ENCODE measurements at regions not wholly inside any gene's neighbourhood (a gene's known extent, or its start where the extent isn't known, plus 50 kb on each side); places are given as distances from the start of the nearest gene placed in this dataset.
"Not testable (repeated sequence)": the region's sequence is repeated elsewhere in the genome, so short reads cannot be mapped to it uniquely, and the experiment has no call there.

DNA sequence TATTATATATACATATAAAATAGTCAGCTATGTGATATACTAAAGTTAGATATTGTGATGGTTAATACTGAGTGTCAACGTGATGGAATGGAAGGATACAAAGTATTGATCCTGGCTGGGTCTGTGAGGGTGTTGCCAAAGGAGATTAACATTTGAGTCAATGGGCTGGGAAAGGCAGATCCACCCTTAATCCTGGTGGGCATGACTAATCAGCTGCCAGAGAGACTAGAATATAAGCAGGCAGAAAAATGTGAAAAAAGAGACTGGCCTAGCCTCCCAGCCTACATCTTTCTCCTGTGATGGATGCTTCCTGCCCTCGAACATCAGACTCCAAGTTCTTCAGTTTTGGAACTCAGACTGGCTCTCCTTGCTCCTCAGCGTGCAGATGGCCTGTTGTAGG is 321.6 kb upstream of the NT5E start:
- not testable (repeated sequence) for DNase-seq (ENCODE audit: low read depth in 2 of 2)

DNA sequence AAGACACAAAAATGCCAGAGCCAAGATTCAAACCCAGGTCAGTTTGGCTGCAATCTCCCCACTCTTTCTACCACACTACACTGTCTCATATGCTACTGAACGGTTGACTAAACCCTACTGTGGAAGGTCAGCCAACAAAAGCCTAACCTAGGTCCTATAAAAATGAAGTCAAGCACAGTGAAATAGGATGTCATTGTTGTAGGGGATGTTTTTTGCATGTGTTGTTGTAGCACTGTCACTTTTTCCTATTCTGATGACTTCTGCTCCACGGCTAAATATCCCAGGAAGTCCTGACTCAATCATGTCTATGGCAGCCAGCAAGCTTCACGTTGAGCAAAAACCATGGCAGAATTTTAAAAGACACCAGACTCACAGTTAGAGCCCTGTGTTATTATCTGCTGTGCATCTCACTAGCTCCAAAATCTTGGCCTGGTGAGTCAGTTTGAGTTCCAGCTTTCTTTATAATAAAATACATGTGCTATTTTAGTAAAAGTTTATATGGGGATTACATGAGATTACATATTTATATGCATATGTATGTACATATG is 322.1 kb upstream of the NT5E start:
- DNase-seq (ENCODE audit: low read depth in 2 of 2), result no peak

DNA sequence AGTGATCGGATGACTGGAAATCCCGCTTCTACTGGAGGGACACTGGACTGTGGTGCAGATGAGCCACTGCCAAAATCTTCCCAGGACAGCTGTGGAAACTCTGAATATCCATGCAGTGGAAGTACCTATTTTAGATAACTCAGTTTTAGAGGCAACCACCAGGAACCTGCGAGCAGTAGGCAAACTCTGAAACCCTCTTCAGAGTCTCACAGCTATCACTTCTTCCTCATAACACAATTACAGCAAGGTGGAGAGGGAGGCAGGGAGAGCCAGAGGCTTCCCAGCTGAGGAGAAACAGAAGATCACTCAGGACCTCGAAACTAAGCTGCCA is 322.8 kb upstream of the NT5E start:
- no peak for DNase-seq (ENCODE audit: low read depth in 2 of 2)

DNA sequence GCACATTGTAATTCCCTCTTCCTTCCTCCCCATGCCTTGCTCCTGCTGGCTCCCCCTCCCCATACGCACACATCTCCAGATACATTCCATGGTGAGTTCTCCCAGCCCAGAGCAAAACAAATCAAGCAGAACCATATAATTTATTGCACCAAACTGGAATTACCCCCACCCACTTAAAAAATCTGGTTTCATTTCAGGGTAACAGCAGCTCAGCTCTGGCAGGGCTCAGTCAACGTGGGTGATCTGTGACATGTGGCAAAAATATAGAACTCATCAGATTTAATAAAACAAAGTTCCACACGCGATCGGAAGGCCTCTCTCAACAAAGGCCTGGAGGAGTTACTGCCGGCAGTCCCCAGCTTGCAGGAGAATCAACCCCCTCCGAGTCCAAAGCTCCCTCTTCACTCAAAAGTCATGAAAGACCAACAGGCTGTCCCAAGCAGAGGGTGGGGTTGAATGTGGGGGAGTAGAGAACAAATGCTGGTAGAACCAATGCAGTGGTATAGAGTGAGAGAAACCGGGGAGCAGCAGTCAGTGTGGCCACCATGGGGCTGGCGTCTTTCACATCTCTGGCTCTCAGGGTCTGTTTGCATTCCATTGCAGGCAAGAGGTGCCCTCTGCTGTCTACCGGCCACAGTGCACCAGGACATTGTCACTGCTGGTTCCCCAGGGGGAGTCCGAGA is 323.3 kb upstream of the NT5E start:
- DNase-seq (ENCODE audit: low read depth in 2 of 2), result no peak

DNA sequence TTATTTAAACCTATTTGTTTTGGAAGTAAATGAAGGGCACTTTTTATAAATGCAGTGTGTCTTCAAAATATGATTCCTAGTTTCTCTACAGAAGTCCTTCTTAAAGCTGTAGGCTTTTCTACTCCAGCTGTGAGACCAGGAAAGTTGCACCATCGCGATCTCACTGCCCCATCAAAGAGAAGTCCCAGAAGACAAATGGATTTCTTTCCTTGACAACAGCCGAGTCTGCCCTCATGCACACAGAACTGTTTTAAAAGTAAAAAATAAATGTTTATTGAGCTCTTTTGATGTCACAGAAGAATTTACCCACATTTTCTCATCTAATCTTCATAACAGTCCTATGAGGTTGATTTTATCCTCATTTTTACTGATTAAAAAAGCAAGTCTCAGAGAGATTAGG is 324.4 kb upstream of the NT5E start:
- DNase-seq (ENCODE audit: low read depth in 2 of 2), result no peak

DNA sequence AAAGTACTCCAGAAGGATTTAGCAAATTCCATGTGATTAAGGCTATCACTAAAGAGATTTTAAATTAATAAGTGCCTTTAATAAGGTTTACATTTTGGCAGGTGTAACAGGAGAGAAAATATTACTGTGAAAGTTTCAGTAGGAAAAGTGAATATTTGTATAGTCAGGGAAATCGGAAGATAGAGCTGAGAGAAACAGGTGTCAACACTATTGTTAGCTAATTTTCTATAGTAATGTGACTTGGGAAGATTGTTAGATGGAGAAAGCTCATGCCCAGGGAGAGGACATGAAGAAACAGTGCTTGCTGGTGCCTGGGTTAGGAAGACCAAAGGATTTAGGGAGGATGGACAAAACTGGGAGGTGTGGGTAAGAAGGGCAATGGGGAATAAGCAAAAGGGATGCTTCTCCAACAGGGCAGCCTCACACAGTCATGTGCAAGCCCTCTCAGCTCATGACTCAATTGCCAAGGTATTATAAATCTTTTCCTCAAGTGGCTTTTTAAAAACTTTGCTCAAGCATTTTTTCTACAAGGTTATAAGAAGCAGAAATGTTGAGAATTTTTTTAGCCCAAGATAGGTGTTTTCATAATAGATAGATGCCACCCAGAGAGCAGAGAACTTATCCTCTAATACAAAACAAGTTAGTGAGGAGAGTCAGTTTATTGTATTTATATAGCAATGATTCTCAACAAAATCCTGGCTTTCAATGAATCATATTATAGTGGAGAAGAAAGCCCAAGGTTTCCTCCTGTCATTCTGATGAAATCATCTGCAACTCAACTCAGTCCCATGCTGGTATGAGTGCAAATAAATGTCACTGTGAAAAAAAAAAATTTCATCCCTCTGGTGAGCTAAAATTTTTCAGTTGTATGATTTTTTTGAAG is 325.2 kb upstream of the NT5E start:
- DNase-seq (ENCODE audit: low read depth in 2 of 2), result no peak

DNA sequence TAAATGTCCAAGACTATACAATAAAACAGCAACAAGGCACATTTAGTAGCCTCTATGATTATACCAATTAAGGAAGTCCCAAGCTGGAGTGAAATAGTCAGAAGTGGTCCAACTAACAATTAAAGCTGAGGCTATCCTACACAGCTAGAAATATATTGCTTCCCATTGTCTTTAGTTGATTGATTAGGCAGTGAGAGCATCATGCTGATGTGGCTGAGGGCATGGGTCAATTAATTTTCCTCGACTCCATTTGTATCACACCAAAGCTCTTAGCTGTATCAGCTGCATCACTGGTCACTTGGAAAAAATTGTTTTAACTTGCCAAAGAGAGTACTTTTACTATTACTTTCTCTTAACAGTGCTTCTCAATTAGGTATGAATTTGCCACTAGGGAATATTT is 328.7 kb upstream of the NT5E start:
- no peak for DNase-seq (ENCODE audit: low read depth in 2 of 2)

DNA sequence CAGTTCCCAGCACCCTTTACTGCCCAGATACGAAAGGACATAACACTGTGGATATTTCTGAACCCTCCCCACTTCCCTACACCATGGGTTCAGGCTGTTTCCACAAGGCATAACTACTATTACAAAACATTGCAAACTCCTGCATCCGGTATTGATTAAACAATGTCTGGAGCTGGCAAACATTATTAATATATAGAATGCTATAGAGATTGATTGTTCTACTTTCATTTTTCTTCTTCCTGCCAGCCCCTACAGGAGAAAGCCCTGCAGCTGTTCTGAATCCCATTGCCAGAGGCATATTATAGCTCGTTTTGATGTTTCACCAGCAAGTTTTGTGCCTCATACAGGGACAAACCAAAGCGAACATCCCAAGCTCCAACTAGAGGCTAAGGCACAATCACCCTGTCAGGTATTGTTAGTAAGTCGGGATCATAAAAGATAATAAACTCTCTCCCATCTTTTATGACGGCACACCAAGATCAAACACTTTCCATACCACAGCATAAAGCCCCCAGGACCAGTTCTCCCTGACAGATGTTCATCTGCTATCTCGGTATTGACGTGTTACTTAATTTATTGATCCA is 331.1 kb upstream of the NT5E start:
- no peak for DNase-seq (ENCODE audit: low read depth in 2 of 2)

DNA sequence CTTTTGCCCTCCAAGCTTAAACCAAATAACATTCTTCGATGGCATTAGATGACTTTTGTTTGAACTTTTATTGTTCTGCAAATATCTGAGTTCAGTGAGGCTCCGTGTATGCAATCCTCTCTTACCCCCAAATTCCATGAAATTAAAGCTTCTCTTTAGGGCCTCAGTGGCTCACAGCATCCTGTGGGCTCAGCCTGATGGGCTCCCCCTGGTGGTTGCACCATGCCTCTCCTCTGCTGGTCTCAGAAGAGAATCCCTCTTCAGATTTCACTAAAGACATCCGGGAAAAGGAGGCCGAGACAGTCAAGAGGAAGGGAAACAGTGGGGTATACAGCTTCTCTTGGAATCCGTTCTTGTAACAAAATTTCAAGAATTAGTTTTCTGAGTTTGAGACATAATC is 331.6 kb upstream of the NT5E start:
- no peak for DNase-seq (ENCODE audit: low read depth in 2 of 2)

DNA sequence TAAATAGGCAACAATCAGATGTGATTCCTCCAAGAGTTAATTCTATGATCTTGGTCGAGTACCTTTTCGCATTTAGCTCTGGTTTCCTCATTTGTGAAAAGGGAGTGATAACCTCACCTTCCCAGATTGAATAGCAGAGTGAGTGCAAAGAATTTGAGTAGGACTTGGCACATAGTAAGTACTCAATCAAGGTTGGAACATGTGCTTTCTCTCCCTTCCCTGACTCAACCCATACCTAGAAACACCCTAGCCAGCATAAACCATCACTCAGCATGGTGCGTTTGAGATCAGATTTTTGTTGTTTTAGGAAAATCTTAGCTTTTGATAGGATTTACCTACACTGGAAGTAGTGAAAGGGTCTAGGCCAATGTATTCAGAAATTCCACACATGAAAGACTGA is 333.4 kb upstream of the NT5E start:
- no peak for DNase-seq (ENCODE audit: low read depth in 2 of 2)

DNA sequence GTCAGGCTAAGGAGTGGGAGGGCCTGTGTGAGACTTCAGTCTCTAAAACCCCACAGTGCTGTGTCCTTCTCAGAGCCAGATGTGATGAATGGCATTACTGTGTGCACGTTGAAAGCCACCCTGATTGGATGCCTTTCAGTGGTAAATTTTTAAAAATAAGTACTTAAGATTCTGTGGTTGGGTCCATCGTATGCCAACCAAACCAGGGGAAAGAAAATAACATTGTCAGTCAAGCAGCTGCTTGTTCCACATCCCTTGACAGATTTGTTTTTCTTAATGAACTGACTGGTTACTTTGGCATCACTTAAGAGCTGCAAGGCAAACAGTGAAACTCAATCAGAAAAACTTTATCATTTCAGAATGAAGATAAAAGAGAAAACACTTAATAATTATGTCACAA is 334.0 kb upstream of the NT5E start:
- DNase-seq (ENCODE audit: low read depth in 2 of 2), result no peak

DNA sequence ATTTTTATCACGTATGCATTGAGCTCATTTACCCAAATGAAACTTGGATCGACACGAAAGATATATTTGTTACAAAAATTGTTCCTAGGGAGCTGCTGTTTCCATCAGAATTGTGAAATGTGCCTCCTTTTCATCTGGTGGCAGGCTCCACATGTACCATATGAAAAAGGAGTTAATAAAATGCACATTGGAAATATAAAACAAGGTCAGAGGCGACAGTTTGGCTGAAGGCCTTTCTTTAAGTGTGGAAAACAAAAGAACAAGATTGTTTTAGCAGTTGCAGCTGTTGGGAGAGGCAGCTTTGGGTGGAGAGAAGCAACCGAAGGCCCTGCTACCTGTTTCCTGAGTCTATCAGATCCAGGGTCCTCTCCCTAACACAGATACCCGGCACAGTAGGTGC is 334.5 kb upstream of the NT5E start:
- no peak for DNase-seq (ENCODE audit: low read depth in 2 of 2)

DNA sequence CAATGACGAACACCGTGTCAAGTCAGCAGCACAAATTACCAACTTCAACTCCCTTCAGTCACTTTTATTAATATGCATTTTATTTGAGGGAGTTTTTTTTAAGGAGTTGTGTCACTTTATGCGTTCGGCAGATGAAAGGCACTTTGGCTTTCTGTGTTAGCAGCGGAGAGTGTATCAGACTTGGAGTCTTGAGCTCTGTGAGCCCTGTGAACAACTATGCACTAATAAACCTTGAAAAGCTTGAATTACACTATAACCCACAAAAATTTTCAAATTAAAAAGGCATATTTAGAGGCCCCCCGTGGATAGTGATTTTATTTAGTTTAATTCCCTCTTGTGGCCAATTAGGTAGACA is 335.3 kb upstream of the NT5E start:
- DNase-seq (ENCODE audit: low read depth in 2 of 2), result no peak

DNA sequence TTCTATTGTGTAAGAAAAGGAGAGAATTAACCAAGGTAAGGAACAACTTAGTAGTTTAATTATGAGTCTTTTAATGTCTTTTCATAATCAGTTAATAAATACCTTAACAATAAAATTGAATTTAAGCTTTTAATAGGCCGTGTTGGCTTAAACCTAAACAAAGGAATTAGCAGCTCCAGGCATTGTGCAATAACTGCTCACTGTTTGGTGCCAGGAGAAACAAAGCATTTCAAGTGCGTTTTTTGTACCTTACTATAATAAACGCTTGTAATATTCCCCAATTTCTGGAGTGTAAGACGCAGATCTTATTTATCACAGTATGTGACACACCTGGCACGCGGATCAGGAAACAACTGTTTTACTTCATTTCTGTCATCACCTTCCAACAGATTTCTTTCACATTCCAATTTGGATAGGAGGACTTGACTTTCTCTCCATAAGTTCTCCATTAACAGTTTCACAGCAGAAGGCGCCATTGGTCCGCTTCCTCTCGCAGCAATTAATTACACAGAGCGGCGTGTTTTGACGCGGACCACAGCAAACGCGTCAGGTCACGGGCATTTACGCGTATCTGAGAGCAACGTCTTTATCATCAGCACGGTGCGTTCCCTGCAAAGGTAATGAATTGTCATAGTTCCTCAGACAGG is 335.8 kb upstream of the NT5E start:
- DNase-seq (ENCODE audit: low read depth in 2 of 2), result no peak

DNA sequence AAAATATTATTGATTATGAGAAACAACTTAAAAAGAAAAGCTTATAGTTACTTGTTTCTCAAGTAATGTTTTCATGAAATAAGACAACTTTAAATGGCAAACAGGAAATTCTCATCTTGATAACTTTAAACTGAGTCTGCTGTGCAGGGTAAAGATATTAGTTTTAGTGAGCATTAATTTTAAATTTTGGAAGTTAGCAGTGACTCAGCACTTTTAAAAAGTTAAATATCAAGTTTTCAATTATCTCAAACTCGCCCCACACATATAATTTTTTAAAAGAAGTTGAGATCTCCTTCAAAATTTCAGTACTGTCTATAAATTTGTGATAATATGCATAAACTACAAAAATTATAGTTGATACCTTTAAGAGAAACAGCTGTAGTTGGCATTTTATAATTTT is 337.3 kb upstream of the NT5E start:
- no peak for DNase-seq (ENCODE audit: low read depth in 2 of 2)

DNA sequence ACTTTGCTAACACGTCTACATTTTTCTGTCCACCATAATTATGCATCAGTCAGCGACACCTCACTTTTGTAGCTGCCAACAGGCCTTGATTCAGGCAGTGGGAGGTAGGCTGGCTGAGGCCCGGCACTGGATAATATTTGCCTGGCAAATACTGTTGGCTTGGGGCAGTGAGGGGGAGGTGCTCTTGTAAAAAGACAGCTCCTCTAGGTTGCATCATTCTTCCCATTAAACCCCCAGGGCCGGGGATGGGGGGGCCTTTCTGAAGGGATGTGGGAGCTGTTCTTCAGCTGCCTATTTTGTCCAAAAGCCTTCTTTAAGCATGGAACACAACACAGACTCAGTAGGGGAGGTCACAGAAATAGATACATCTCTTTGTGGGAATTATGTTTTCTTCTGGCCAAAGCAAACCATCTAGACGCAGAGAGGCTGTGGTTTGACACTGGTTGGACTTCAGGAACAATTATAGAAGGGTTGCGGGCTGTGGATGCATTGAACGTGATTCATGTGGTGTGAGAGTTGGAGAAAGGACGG is 338.3 kb upstream of the NT5E start:
- DNase-seq (ENCODE audit: low read depth in 2 of 2), result no peak

DNA sequence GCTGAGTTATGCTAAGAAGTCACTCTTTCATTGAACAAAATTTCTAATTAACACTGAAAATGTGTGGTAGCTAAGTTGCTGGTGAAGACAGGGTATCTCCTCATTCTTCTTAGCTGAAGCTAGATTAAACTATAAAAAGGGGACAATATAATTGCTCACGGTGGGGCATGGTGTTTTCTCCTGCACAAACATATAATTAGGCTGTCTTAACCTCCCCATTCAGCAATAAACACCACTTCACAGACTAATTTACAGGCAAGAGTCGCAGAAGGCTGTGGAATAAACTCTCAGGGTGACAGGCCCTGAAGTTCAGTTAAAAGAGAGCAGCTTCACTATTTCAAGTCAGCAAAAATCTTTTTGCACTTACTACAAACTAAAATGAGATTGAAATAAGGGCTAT is 338.9 kb upstream of the NT5E start:
- DNase-seq (ENCODE audit: low read depth in 2 of 2), result no peak

DNA sequence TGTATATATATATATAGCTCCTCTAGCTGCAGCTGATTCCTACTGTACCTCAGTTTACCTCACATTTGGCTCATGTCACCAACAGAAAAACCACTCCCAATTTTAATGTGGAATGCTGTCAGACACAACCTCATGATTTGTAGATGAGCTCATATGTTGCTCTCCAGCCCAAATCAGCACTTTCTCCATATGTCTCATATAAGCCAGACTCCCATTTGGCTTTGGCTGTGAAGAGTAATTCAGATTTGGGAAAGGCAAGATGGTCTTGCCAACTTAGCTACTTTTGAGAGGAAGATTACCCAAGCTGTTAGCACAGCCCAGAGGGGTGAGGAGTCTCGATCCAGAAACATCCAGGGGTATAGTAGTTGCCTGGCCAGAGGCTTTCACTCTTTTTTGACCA is 342.2 kb upstream of the NT5E start:
- DNase-seq (ENCODE audit: low read depth in 2 of 2), result no peak

DNA sequence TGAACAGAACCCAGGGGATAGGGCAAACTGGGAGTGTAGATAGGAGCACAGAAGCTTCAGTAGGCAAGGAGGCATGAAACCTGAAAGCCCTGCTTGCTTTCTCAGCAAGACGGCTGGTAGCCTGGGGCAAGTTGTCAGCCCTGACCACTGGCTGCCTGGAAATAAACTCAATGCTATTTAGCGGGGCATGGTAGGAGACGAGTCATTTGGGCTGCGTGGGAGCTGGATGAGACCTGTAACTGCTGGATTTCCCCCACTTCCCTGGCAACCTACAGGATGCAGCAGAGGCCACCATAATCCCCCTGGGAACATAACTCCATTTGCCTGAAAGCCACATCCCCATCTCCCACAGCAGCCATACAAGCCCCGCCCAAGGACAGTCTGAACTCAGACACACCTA is 332.6 kb upstream of the TBX18 start:
- no peak for DNase-seq (ENCODE audit: low read depth in 2 of 2)

DNA sequence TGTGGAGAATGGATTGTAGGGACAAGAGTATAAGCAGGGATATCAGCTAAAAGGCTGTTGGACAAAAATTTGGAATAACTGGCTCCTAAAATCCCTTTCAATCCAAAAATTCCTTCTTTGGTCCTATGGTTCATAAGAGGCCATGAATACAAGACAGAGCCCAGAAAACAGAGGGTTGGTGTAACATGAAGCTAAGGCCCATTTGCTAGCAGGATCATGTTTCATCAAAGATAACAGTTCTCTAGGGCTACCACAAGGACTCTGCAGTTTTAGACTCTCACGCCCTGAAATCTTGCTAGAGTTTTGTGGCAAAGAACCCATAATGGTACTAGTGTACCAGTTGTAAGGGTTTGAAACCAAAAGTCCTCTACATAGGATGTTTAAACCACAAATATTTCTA is 327.8 kb upstream of the TBX18 start:
- DNase-seq (ENCODE audit: low read depth in 2 of 2), result no peak

DNA sequence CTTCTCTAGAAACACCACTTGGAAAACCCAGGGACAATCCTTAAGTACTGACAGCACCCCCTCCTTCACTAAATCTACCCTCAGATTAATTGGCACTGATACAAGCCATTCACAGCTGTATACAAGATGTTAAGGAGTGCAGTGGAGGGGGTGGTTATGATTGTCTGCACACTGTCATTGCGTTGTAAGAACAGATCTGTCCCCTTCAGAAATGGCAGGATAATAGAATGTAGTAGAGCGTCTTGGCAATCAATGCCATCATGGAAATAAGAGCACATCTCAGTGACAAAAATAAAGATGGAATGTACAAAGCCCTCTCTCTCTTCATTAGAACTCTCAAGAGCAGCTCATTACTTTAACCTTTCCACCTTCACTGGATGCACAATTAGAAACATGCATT is 324.9 kb upstream of the TBX18 start:
- DNase-seq (ENCODE audit: low read depth in 2 of 2), result no peak

DNA sequence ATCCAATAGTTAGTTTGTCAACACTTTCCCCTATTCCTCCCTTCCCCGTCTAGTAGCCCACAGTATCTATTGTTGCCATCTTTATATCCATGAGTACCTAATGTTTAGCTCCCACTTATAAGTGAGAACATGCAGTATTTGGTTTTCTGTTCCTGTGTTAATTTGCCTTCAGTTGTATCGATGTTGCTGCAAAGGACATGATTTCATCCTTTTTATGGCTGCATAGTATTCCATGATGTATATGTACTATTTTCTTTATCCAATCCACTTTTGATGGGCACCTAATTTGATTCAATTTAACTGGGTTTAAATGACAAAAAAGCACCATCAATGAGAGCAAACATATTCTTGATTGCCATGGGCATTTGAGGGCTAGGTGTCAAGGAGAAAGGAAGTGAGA is 321.5 kb upstream of the TBX18 start:
- no peak for DNase-seq (ENCODE audit: low read depth in 2 of 2)

Data from activated CD4-positive, alpha-beta T cell treated with anti-CD3 and anti-CD28 coated beads for 24 hours (primary cell).